Breast epithelium (tissue), 4 donors: ENCODE measurements at regions not wholly inside any gene's neighbourhood (a gene's known extent, or its start where the extent isn't known, plus 50 kb on each side); places are given as distances from the start of the nearest gene placed in this dataset.

ENCODE experiments used
- DNase-seq, 2 donors: peaks; one replicate each; pipeline ENCODE4 v3.0.0-alpha.2; 2019; ENCODE audit warnings: low spot score in 2 of 2
- H3K27ac ChIP-seq, 2 donors: fragments of 200-600 bp; sonication (generic) in 1 of 2; one replicate each; pipeline ENCODE4 v1.5.1; 2016 to 2019; ENCODE audit warnings: mild to moderate bottlenecking in 1 of 2
- H3K27me3 ChIP-seq, 2 donors: fragments of 200-600 bp; sonication (generic) in 1 of 2; one replicate each; pipeline versions ENCODE4 v1.5.1 to v1.6.0; 2017 to 2019; ENCODE audit warnings: control low read depth in 1 of 2, mild to moderate bottlenecking in 1 of 2
- H3K36me3 ChIP-seq: fragments of 200-600 bp; one replicate; pipeline ENCODE4 v1.5.1; 2019
- H3K4me1 ChIP-seq, 2 donors: fragments of 200-600 bp; sonication (generic); one replicate each; pipeline ENCODE4 v1.5.1; 2016 to 2019; ENCODE audit warnings: control low read depth in 1 of 2
- H3K4me3 ChIP-seq, 3 donors: fragments of 200-600 bp; sonication (generic); 1 replicate in 2 of 3; 2 replicates in 1 of 3; pipeline ENCODE4 v1.5.1; 2016 to 2019; ENCODE audit warnings: mild to moderate bottlenecking in 3 of 3, moderate library complexity in 2 of 3
- H3K9me3 ChIP-seq, 2 donors: fragments of 200-600 bp; sonication (generic) in 1 of 2; one replicate each; pipeline ENCODE4 v1.5.1; 2016 to 2019; ENCODE audit warnings: control low read depth in 1 of 2
- POLR2A ChIP-seq: fragments of 450-650 bp; IDR thresholded peaks from one replicate; pipeline ENCODE4 v1.6.1; 2016; ENCODE audit warnings: antibody characterized with exemption, mild to moderate bottlenecking, moderate library complexity
- POLR2AphosphoS5 ChIP-seq, 3 donors: sonication (generic); formaldehyde crosslinking; IDR thresholded peaks; one replicate each; pipeline ENCODE4 v1.6.1; 2017; ENCODE audit warnings: antibody characterized with exemption in 3 of 3
- intact Hi-C: fragments of 100-400 bp; cut with DNase I; formaldehyde crosslinking; loops from one replicate; pipeline ENCODE4 v1.15.1; 2023; ENCODE audit warnings: low total_unique reads
- TF ChIP-seq, protein P1 (sequence below), 3 donors: fragments of 450-650 bp; IDR thresholded peaks; one replicate each; pipeline ENCODE4 v1.5.1; 2016 to 2017; ENCODE audit warnings: antibody characterized with exemption in 3 of 3, mild to moderate bottlenecking in 3 of 3, moderate library complexity in 3 of 3

- Histone ChIP-seq H3K4me3 (no peak overlapping the region), H3K36me3 (no peaks in the 10 kb centered on the region), H3K4me1 (no peaks in the 10 kb centered on the region), H3K27ac (no peak overlapping the region), H3K9me3 (no peaks in the 10 kb centered on the region), H3K27me3 (peaks cover 0 to 4% of the 10 kb centered on the region in 2 donors)
- no peak for DNase-seq
- TF ChIP-seq, protein P1, sequence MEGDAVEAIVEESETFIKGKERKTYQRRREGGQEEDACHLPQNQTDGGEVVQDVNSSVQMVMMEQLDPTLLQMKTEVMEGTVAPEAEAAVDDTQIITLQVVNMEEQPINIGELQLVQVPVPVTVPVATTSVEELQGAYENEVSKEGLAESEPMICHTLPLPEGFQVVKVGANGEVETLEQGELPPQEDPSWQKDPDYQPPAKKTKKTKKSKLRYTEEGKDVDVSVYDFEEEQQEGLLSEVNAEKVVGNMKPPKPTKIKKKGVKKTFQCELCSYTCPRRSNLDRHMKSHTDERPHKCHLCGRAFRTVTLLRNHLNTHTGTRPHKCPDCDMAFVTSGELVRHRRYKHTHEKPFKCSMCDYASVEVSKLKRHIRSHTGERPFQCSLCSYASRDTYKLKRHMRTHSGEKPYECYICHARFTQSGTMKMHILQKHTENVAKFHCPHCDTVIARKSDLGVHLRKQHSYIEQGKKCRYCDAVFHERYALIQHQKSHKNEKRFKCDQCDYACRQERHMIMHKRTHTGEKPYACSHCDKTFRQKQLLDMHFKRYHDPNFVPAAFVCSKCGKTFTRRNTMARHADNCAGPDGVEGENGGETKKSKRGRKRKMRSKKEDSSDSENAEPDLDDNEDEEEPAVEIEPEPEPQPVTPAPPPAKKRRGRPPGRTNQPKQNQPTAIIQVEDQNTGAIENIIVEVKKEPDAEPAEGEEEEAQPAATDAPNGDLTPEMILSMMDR (IDR thresholded peaks at IDR 0.05): no peak
- TF ChIP-seq POLR2AphosphoS5 (IDR thresholded peaks at IDR 0.05) (no peak), POLR2A (no peak)
- intact Hi-C loops: no loop called here
These were observed 474.9 kb downstream of the EIPR1 start for GRCh38 chr2:2902547-2903281.

DNA sequence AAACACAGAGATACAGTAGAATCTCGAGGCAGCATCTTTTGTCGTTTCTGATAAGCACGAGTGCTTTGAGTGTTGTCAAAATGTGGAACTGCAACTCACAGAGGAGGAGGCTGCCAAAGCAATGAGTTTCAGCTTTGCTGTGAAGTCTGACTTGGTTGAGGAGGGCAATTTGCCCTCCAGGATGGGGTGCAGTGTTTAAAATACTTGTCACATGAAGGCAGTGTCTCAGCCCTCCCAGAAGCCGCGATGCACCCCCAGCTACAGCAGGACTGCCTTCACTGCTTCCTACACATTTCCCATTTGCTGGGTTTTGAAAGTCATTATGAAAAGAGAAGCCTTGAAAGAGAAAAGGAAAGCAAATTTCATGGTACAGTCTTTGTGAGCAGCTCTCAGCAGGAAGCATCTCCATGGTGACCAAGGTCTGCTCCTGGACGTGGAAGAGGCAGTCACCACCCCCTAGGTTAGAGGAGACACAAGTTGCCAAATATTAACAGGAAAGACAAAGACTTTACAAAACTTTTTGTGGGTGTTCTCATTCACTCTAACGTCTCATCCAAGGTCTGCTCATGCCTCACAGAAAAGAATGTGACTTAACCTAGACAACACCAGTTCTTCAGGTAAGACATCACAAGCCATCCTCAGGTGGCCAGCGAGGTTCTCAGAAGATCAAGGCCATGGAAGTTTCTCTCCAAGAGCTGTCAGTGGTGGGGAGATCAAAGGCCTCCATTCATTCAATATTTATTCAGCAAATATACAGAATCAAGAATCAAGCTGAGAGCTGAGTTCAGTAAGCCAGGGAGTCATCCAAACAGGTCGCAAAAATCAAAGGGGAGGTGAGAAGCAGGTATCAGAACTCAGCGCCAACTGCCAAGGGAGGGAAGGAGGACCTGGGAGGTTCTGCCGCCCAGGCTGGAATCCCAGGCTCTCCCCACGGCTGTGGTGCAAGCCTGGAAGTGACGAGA, 476.0 kb downstream of the EIPR1 start:
- H3K4me3 ChIP-seq: no peak overlapping the region
- H3K4me1 ChIP-seq: no peaks in the 10 kb centered on the region
- DNase-seq: no peak
- TF ChIP-seq POLR2A: no peak
- TF ChIP-seq POLR2AphosphoS5 (IDR thresholded peaks at IDR 0.05): no peak
- intact Hi-C loops: no loop called here
- no peaks in the 10 kb centered on the region for H3K9me3 ChIP-seq
- H3K27ac ChIP-seq: no peak overlapping the region
- H3K36me3 ChIP-seq: no peaks in the 10 kb centered on the region
- H3K27me3 ChIP-seq: no peaks in the 10 kb centered on the region

- H3K27ac ChIP-seq: no peak overlapping the region
- no peak for DNase-seq
- H3K36me3 ChIP-seq: no peaks in the 10 kb centered on the region
- H3K4me1 ChIP-seq: no peaks in the 10 kb centered on the region
- H3K4me3 ChIP-seq: no peak overlapping the region
- TF ChIP-seq POLR2AphosphoS5 (IDR thresholded peaks at IDR 0.05) (no peak), POLR2A (no peak)
- TF ChIP-seq, protein P1 (IDR thresholded peaks at IDR 0.05): no peak
- intact Hi-C loops: loop anchor here (5.0 kb wide), 1 partner anchor 453 kb away; no protein-coding TSS in a partner anchor
- no peaks in the 10 kb centered on the region for H3K27me3 ChIP-seq
- no peaks in the 10 kb centered on the region for H3K9me3 ChIP-seq
These were observed 477.8 kb downstream of the EIPR1 start for GRCh38 chr2:2899826-2900225.

DNA sequence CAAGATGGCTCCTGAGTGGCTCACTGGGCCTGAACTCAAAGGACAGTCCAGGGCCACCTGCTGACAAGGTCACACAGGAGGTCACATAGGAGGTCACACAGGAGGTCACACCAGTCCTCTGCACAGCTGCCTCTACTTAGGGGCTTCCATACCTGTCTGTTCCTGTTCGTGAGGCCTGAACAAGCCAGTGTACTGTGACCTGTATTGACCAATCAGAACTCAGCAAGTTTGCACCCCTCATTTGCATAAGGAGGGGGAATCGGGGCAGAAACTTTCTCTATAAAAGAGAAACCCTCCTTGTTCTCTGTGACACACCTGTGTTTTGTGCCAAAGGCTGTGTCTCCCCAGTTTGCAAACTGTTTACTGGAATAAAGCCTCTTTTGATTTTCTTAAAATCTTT, 478.9 kb downstream of the EIPR1 start:
- H3K4me3 ChIP-seq: no peak overlapping the region
- intact Hi-C loops: loop anchor here (5.0 kb wide), 1 partner anchor 451 kb away; no protein-coding TSS in a partner anchor
- H3K27ac ChIP-seq: no peak overlapping the region
- no peaks in the 10 kb centered on the region for H3K36me3 ChIP-seq
- no peaks in the 10 kb centered on the region for H3K4me1 ChIP-seq
- TF ChIP-seq, protein P1 (IDR thresholded peaks at IDR 0.05): no peak
- TF ChIP-seq POLR2A: no peak
- no peak for TF ChIP-seq POLR2AphosphoS5 (IDR thresholded peaks at IDR 0.05)
- H3K9me3 ChIP-seq: no peaks in the 10 kb centered on the region
- no peak for DNase-seq
- H3K27me3 ChIP-seq: no peaks in the 10 kb centered on the region

GRCh38 chr2:2896643-2897042, 481.0 kb downstream of the EIPR1 start:
- H3K9me3 ChIP-seq: no peaks in the 10 kb centered on the region
- TF ChIP-seq POLR2A: no peak
- no peak for TF ChIP-seq POLR2AphosphoS5 (IDR thresholded peaks at IDR 0.05)
- TF ChIP-seq, protein P1 (IDR thresholded peaks at IDR 0.05): no peak
- H3K27ac ChIP-seq: no peak overlapping the region
- no peaks in the 10 kb centered on the region for H3K27me3 ChIP-seq
- no peaks in the 10 kb centered on the region for H3K36me3 ChIP-seq
- H3K4me3 ChIP-seq: no peak overlapping the region
- H3K4me1 ChIP-seq: no peaks in the 10 kb centered on the region
- intact Hi-C loops: loop anchor here (5.0 kb wide), 1 partner anchor 449 kb away; no protein-coding TSS in a partner anchor
- DNase-seq: no peak
